DOHH2 (cell line): ENCODE measurements at regions not wholly inside any gene's neighbourhood (a gene's known extent, or its start where the extent isn't known, plus 50 kb on each side); places are given as distances from the start of the nearest gene placed in this dataset.
"Not testable (repeated sequence)": the region's sequence is repeated elsewhere in the genome, so short reads cannot be mapped to it uniquely, and the experiment has no call there.

Source experiments
- H3F3A ChIP-seq: fragments of 200-600 bp; sonication (generic), shearing (Covaris generic); 2 replicates; pipeline ENCODE4 v1.6.0; 2016; ENCODE audit warnings: antibody characterized with exemption, mild to moderate bottlenecking; ENCODE audit not compliant: control insufficient read depth, insufficient read depth
- H3K27ac ChIP-seq: fragments of 200-600 bp; sonication (generic); 2 replicates; pipeline ENCODE4 v1.5.1; 2014; ENCODE audit warnings: low read depth, mild to moderate bottlenecking, low read length, moderate library complexity
- H3K27me3 ChIP-seq: fragments of 200-600 bp; sonication (generic); 2 replicates; pipeline ENCODE4 v1.6.1; 2014; ENCODE audit warnings: mild to moderate bottlenecking, low read length, mixed read lengths; ENCODE audit not compliant: control insufficient read depth
- H3K36me3 ChIP-seq: fragments of 200-600 bp; sonication (generic); 2 replicates; pipeline ENCODE4 v1.6.1; 2014; ENCODE audit warnings: mild to moderate bottlenecking, low read length, moderate library complexity, mixed read lengths; ENCODE audit not compliant: control insufficient read depth
- H3K4me1 ChIP-seq: fragments of 200-600 bp; sonication (generic); 2 replicates; pipeline ENCODE4 v1.6.1; 2014; ENCODE audit warnings: mild to moderate bottlenecking, low read length, mixed read lengths; ENCODE audit not compliant: control insufficient read depth
- H3K4me2 ChIP-seq: fragments of 200-600 bp; sonication (generic); 2 replicates; pipeline ENCODE4 v1.6.0; 2014; ENCODE audit warnings: mild to moderate bottlenecking, low read length, moderate library complexity
- H3K4me3 ChIP-seq: fragments of 200-600 bp; sonication (generic); 2 replicates; pipeline ENCODE4 v1.5.1; 2014; ENCODE audit warnings: mild to moderate bottlenecking, low read length, mixed read lengths
- H3K79me2 ChIP-seq: fragments of 200-600 bp; sonication (generic); 2 replicates; pipeline ENCODE4 v1.6.1; 2014; ENCODE audit warnings: mild to moderate bottlenecking, low read length, mixed read lengths; ENCODE audit not compliant: control insufficient read depth
- H3K9me2 ChIP-seq: fragments of 200-600 bp; sonication (generic); replicated peaks from 2 replicates; pipeline ENCODE4 v1.6.1; 2014; ENCODE audit warnings: mild to moderate bottlenecking, low read length, mixed read lengths; ENCODE audit not compliant: control insufficient read depth
- H3K9me3 ChIP-seq: fragments of 200-600 bp; sonication (generic); 2 replicates; pipeline ENCODE4 v1.6.1; 2014; ENCODE audit warnings: antibody characterized with exemption, low read length, mixed read lengths; ENCODE audit not compliant: control insufficient read depth, insufficient read depth
- H4K20me1 ChIP-seq: fragments of 200-600 bp; sonication (generic); 2 replicates; pipeline ENCODE4 v1.6.0; 2014; ENCODE audit warnings: low read depth, mild to moderate bottlenecking, antibody characterized with exemption, low read length, moderate library complexity; ENCODE audit not compliant: control insufficient read depth, insufficient read depth
- EZH2phosphoT487 ChIP-seq: fragments of 200-600 bp; sonication (generic); IDR thresholded peaks from 2 replicates; pipeline ENCODE4 v1.6.1; 2017; ENCODE audit warnings: borderline replicate concordance, mild to moderate bottlenecking, antibody characterized with exemption, low read length, moderate library complexity, mixed read lengths
- TF ChIP-seq, protein P1 (sequence below): fragments of 200-600 bp; sonication (generic); IDR thresholded peaks from one replicate; pipeline ENCODE4 v1.5.1; 2014; ENCODE audit warnings: antibody characterized with exemption, mild to moderate bottlenecking, low read depth, low read length; ENCODE audit not compliant: poor library complexity, severe bottlenecking

DNA sequence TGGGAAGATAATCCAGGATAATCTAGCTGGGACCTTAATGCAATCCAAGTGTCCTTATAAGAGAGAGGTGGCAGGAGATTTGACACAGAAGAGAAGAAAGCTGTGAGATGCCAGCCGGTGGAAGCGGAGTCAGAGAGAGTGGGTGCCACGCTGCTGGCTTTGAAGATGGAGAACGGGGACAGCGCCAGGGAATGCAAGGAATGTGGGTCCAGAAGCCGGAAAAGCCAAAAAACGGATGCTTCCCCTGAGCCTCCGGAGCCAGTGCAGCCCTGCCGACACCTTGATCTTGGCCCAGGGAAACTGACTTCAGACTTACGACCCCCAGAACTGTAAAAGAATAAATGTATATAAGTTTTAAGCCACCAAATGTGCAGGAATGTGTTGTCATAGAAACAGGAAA lies 152.6 kb downstream of the ZNF281 start:
- TF ChIP-seq, protein P1, sequence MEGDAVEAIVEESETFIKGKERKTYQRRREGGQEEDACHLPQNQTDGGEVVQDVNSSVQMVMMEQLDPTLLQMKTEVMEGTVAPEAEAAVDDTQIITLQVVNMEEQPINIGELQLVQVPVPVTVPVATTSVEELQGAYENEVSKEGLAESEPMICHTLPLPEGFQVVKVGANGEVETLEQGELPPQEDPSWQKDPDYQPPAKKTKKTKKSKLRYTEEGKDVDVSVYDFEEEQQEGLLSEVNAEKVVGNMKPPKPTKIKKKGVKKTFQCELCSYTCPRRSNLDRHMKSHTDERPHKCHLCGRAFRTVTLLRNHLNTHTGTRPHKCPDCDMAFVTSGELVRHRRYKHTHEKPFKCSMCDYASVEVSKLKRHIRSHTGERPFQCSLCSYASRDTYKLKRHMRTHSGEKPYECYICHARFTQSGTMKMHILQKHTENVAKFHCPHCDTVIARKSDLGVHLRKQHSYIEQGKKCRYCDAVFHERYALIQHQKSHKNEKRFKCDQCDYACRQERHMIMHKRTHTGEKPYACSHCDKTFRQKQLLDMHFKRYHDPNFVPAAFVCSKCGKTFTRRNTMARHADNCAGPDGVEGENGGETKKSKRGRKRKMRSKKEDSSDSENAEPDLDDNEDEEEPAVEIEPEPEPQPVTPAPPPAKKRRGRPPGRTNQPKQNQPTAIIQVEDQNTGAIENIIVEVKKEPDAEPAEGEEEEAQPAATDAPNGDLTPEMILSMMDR, result no peak
- TF ChIP-seq EZH2phosphoT487, result no peak
- Histone ChIP-seq H3K79me2 (no peaks in the 10 kb centered on the region), H3K27me3 (no peaks in the 10 kb centered on the region), H3K9me2 (no peaks in the 10 kb centered on the region), H3K27ac (no peak overlapping the region), H3F3A (no peaks in the 10 kb centered on the region), H3K36me3 (no peaks in the 10 kb centered on the region), H3K9me3 (no peaks in the 10 kb centered on the region), H3K4me1 (no peaks in the 10 kb centered on the region), H3K4me3 (no peak overlapping the region), H3K4me2 (no peak overlapping the region), H4K20me1 (no peaks in the 10 kb centered on the region)

DNA sequence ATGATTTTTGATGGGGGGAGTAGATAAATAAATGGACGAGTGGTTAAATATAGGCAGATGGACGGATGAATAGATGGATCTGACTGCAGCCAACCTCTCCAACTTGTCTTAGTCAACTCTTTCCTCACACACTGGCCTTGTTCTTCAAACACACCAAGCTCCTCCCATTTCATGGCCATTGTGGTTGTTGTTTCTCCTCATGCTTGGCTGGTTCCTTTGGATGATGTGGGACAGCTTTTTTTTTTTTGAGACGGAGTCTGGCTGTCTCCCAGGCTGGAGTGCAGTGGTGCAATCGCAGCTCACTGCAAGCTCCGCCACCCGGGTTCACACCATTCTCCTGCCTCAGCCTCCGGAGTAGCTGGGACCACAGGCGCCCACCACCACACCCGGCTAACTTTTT lies 155.2 kb downstream of the ZNF281 start:
- not testable (repeated sequence) for H3F3A ChIP-seq, H3K9me3 ChIP-seq, H4K20me1 ChIP-seq, H3K27me3 ChIP-seq, H3K9me2 ChIP-seq, H3K36me3 ChIP-seq, H3K4me3 ChIP-seq, H3K4me2 ChIP-seq, H3K27ac ChIP-seq, H3K79me2 ChIP-seq, H3K4me1 ChIP-seq

DNA sequence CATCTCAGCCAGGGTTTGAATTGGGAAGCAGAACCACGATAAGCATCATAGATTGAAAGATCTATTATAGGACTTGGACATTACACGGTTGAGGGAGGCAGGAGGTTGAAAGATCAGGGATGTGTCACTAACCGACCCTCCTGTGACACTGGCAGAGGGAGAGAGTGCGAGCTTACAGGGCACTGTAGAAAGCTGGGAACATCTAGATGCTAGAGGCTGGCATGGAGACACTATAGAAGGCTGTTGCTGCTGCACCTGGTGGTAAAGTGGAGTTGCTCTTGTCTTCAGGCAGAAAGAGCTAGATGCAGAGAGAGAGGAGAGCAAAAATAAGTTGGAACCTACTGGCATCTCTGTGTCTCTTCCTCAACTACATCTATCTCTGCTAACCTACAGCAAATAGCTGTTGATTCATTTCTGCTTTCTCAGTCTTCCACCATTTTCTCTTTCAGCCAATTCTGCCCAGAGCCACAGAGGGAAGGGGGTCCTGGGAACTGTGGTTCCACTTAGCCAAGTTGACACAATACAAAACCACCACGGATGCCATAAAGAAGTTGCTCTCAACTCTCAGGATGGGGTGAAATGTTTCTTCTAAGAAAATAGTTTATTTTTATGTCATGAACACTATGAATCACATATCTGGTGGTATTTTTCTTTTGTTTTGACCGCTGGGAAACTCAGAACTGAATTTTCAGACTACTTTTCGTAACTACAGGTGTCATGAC lies 155.9 kb downstream of the ZNF281 start:
- Histone ChIP-seq H4K20me1 (no peaks in the 10 kb centered on the region), H3K9me2 (no peaks in the 10 kb centered on the region), H3K4me1 (no peaks in the 10 kb centered on the region), H3F3A (no peaks in the 10 kb centered on the region), H3K27ac (no peak overlapping the region), H3K9me3 (no peaks in the 10 kb centered on the region), H3K4me2 (no peak overlapping the region), H3K4me3 (no peak overlapping the region), H3K36me3 (no peaks in the 10 kb centered on the region), H3K27me3 (0 out of 2 replicates have a peak, but pooled peaks cover 2% of the 10 kb centered on the region), H3K79me2 (no peaks in the 10 kb centered on the region)
- TF ChIP-seq EZH2phosphoT487, result no peak
- TF ChIP-seq, protein P1, result no peak

DNA sequence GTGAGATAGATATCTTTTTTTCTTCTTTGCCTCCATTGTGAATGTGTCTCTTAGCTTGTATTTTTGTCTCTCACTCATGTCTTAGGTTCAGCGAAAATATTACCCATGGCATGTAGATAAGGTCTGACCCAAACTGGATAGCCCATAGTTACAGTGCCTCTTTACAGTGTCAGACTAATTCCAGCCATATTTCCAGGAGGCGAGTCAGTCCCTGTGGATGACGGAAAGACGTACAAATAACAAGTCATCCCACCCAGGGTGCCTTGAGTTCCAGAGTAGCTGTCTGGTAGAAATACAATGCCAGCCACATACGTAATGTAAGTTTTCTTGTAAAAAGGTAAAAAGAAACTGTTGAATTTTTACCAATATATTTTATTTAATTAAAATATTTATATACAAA lies 157.3 kb downstream of the ZNF281 start:
- Histone ChIP-seq H3K36me3 (no peaks in the 10 kb centered on the region), H4K20me1 (no peaks in the 10 kb centered on the region), H3K4me3 (no peak overlapping the region), H3K9me3 (no peaks in the 10 kb centered on the region), H3K4me2 (no peak overlapping the region), H3F3A (no peaks in the 10 kb centered on the region), H3K9me2 (no peaks in the 10 kb centered on the region), H3K27ac (no peak overlapping the region), H3K79me2 (no peaks in the 10 kb centered on the region), H3K4me1 (no peaks in the 10 kb centered on the region), H3K27me3 (0 out of 2 replicates have a peak, but pooled peaks cover 2% of the 10 kb centered on the region)
- TF ChIP-seq, protein P1, result no peak
- no peak for TF ChIP-seq EZH2phosphoT487
